ENCODE measurements at regions not wholly inside any gene's neighbourhood (a gene's known extent, or its start where the extent isn't known, plus 50 kb on each side); places are given as distances from the start of the nearest gene placed in this dataset.

GRCh38 chr3:94210256-94210655 lies 147.4 kb downstream of the NSUN3 start:
- no peak for TF ChIP-seq CTCF (IDR thresholded peaks at IDR 0.05; ENCODE audit: borderline replicate concordance, insufficient read depth, low read depth, low read length)
- H3K4me3 ChIP-seq (ENCODE audit: low read depth, low read length) = no peak overlapping the region

GRCh38 chr3:94217406-94217805 lies 154.5 kb downstream of the NSUN3 start:
- no peak overlapping the region for H3K4me3 ChIP-seq (ENCODE audit: low read depth, low read length)
- no peak for TF ChIP-seq CTCF (IDR thresholded peaks at IDR 0.05; ENCODE audit: borderline replicate concordance, insufficient read depth, low read depth, low read length)

GRCh38 chr3:94220426-94220825 lies 157.6 kb downstream of the NSUN3 start:
- TF ChIP-seq CTCF (IDR thresholded peaks at IDR 0.05; ENCODE audit: borderline replicate concordance, insufficient read depth, low read depth, low read length) = no peak
- H3K4me3 ChIP-seq (ENCODE audit: low read depth, low read length) = no peak overlapping the region

GRCh38 chr3:94221829-94222228 lies 159.0 kb downstream of the NSUN3 start:
- TF ChIP-seq CTCF (IDR thresholded peaks at IDR 0.05; ENCODE audit: borderline replicate concordance, insufficient read depth, low read depth, low read length) = no peak
- no peak overlapping the region for H3K4me3 ChIP-seq (ENCODE audit: low read depth, low read length)

GRCh38 chr3:94225148-94225865 lies 162.4 kb downstream of the NSUN3 start:
- TF ChIP-seq CTCF (IDR thresholded peaks at IDR 0.05; ENCODE audit: borderline replicate concordance, insufficient read depth, low read depth, low read length) = no peak
- H3K4me3 ChIP-seq (ENCODE audit: low read depth, low read length) = no peak overlapping the region

- no peak for TF ChIP-seq CTCF (IDR thresholded peaks at IDR 0.05; ENCODE audit: borderline replicate concordance, insufficient read depth, low read depth, low read length)
- no peak overlapping the region for H3K4me3 ChIP-seq (ENCODE audit: low read depth, low read length)
These were observed 163.2 kb downstream of the NSUN3 start for GRCh38 chr3:94226078-94226477.

GRCh38 chr3:94232921-94233320 lies 170.1 kb downstream of the NSUN3 start:
- H3K4me3 ChIP-seq (ENCODE audit: low read depth, low read length) = no peak overlapping the region
- no peak for TF ChIP-seq CTCF (IDR thresholded peaks at IDR 0.05; ENCODE audit: borderline replicate concordance, insufficient read depth, low read depth, low read length)

Data from GM12875 (cell line).